D721Med (cell line): ENCODE measurements at regions not wholly inside any gene's neighbourhood (a gene's known extent, or its start where the extent isn't known, plus 50 kb on each side); places are given as distances from the start of the nearest gene placed in this dataset.

Experiments
- DNase-seq: peaks from one replicate; pipeline ENCODE4 v3.0.0; 2011; ENCODE audit warnings: low spot score; ENCODE audit not compliant: insufficient read length
- FAIRE-seq: peaks from 2 replicates; lab custom pipeline; 2011; peaks lifted over from hg19 to GRCh38; lab: Jason Lieb, UNC
- CTCF ChIP-seq: IDR thresholded peaks from 2 replicates; pipeline ENCODE4 v1.5.1; 2012; ENCODE audit warnings: mild to moderate bottlenecking, control low read depth; ENCODE audit not compliant: insufficient read depth; ENCODE audit errors: missing control alignments

- FAIRE-seq, result no peak
- no peak for TF ChIP-seq CTCF
These were observed 68.6 kb upstream of the ACTBL2 start for GRCh38 chr5:57551251-57551650.

GRCh38 chr5:57550132-57550531 lies 67.5 kb upstream of the ACTBL2 start:
- no peak for DNase-seq
- no peak for TF ChIP-seq CTCF
- FAIRE-seq, result no peak

More at GRCh38 chr5:57551251-57551650, 68.6 kb upstream of the ACTBL2 start:
- DNase-seq, result no peak

GRCh38 chr5:57549566-57549965 lies 67.0 kb upstream of the ACTBL2 start:
- DNase-seq (no peak), FAIRE-seq (no peak)
- no peak for TF ChIP-seq CTCF

GRCh38 chr5:57540823-57541222 lies 58.2 kb upstream of the ACTBL2 start:
- TF ChIP-seq CTCF, result no peak
- FAIRE-seq (no peak), DNase-seq (no peak)

GRCh38 chr5:57539281-57539701 lies 56.7 kb upstream of the ACTBL2 start:
- no peak for FAIRE-seq

GRCh38 chr5:57538341-57538955 lies 55.8 kb upstream of the ACTBL2 start:
- FAIRE-seq (no peak), DNase-seq (no peak)

More at GRCh38 chr5:57539281-57539701, 56.7 kb upstream of the ACTBL2 start:
- no peak for TF ChIP-seq CTCF
- no peak for DNase-seq

More at GRCh38 chr5:57538341-57538955, 55.8 kb upstream of the ACTBL2 start:
- TF ChIP-seq CTCF, result no peak
